ENCODE measurements at regions not wholly inside any gene's neighbourhood (a gene's known extent, or its start where the extent isn't known, plus 50 kb on each side); places are given as distances from the start of the nearest gene placed in this dataset.
A peak's percentile ranks its signal among the peaks of the same experiment; 100 is the strongest.

DNA sequence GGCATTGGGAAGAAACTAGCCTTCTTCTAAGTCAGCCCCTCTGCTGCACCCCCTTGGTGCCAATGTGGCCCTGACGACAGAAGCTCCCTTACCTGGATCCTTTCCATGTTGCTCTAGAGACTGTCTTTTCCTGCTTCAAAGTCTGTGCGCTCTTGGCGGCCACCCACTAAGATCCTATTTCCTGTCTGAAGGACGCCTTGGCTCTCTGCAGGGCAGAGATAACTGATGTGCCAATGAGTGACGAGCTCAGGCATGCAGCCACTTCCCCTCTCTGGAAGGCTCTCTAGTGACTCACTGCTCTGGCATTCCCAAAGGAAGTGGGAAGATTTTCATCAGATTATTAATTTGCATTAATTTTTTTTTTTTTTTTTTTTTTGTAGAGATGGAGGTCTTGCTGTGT lies 273.5 kb downstream of the CDH20 start:
- ATAC-seq (peak; percentile 89 to 98 (median 95)), DNase-seq (peak; percentile 74 to 80)
- Histone ChIP-seq H3K27me3 (no peaks in the 10 kb centered on the region), H3K27ac (peak overlapping the region; percentile 76 to 93 (median 85)), H3K36me3 (no peaks in the 10 kb centered on the region), H3K4me1 (peaks cover 0 to 41% (median 24%) of the 10 kb centered on the region in 9 donors), H3K9me3 (peaks cover 0 to 8% (median 0%) of the 10 kb centered on the region in 11 donors), H3K4me3 (peak overlapping the region in 9 of 10 donors; percentile 29 to 55 (median 51))
- TF ChIP-seq, protein P1, sequence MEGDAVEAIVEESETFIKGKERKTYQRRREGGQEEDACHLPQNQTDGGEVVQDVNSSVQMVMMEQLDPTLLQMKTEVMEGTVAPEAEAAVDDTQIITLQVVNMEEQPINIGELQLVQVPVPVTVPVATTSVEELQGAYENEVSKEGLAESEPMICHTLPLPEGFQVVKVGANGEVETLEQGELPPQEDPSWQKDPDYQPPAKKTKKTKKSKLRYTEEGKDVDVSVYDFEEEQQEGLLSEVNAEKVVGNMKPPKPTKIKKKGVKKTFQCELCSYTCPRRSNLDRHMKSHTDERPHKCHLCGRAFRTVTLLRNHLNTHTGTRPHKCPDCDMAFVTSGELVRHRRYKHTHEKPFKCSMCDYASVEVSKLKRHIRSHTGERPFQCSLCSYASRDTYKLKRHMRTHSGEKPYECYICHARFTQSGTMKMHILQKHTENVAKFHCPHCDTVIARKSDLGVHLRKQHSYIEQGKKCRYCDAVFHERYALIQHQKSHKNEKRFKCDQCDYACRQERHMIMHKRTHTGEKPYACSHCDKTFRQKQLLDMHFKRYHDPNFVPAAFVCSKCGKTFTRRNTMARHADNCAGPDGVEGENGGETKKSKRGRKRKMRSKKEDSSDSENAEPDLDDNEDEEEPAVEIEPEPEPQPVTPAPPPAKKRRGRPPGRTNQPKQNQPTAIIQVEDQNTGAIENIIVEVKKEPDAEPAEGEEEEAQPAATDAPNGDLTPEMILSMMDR (IDR thresholded peaks at IDR 0.05), result no peak
- intact Hi-C loops (cut with DNase I), result no loop called here
- WGBS, 2 donors, result 0 to 1% methylated on average over 5 of the region's 5 CpGs

DNA sequence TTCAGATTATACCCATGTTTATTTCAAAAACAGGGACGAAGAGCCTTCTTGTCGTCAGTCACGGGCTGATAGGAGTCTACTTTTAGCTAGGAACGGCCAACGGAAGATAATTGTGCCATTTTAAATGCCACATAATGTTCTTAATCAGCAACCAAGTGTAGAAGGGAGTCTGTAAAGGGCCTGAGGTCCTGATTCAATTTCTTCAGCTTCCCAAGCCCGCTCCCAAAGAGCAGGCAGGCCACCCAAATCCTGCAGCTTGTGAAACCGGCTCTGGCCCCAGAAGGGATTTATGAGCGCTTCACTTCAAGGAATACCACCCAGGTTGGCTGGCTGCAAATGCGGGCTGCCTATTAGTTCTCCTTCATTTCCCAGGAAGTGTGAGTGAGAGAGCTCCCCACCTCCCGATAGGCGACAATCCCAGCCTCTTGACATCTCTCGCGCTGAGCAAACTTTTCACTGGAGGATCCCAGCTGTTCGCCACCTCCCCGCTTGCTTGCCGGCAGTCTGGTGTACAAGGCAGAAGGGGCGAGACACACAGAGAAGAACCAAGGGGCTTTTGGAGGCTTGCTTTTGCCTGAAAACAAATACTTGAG lies 272.9 kb downstream of the CDH20 start:
- no peaks in the 10 kb centered on the region for H3K27me3 ChIP-seq
- ATAC-seq, result peak; percentile 69 to 82 (median 77)
- peak overlapping the region in 9 of 10 donors; percentile 29 to 55 (median 51) for H3K4me3 ChIP-seq
- 29 to 34% methylated on average over 17 of the region's 17 CpGs for WGBS, 2 donors
- peaks cover 0 to 41% (median 24%) of the 10 kb centered on the region in 9 donors for H3K4me1 ChIP-seq
- intact Hi-C loops (cut with DNase I), result no loop called here
- peak overlapping the region; percentile 76 to 93 (median 85) for H3K27ac ChIP-seq
- peaks cover 0 to 8% (median 0%) of the 10 kb centered on the region in 11 donors for H3K9me3 ChIP-seq
- no peaks in the 10 kb centered on the region for H3K36me3 ChIP-seq
- TF ChIP-seq, protein P1 (IDR thresholded peaks at IDR 0.05), result no peak
- peak; percentile 37 to 46 for DNase-seq

DNA sequence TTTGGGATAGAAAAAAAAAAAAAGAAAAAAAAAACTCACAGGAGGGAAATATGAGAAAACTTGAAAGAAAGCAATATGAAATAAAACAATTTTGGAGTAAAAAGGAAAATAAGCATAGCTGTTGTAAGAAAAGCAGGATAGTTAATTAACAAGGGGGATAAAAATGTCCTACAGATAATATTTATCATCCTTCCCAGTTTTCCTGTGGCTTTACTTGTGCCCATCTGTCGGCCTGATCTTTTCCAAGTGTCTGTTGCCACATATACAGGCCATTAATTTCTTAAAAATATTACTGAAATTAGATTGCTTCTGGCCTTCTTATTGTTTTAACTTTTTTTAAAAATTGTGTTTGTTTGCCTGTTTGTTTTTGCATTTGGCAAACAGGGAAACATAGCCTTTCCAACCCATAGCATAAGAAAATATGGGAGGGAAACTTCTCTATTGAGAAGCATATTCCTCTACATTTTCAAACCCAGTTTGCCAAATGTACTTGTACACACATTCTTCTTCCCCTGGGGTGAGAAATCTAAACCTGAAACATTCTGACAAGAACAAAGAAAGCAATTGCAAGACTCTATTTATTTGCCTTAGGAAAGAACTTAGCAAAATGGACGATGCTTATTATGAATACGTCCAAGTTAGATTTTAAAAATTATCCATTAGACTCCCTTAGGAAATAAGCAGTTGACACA lies 272.3 kb downstream of the CDH20 start:
- 39 to 47% methylated on average over 3 of the region's 3 CpGs for WGBS, 2 donors
- ATAC-seq (no peak), DNase-seq (no peak)
- Histone ChIP-seq H3K4me1 (peaks cover 0 to 41% (median 24%) of the 10 kb centered on the region in 9 donors), H3K4me3 (peak overlapping the region in 9 of 10 donors; percentile 29 to 55 (median 51)), H3K27ac (peak overlapping the region; percentile 76 to 93 (median 85)), H3K9me3 (peaks cover 0 to 8% (median 0%) of the 10 kb centered on the region in 11 donors), H3K36me3 (no peaks in the 10 kb centered on the region), H3K27me3 (no peaks in the 10 kb centered on the region)
- intact Hi-C loops (cut with DNase I), result loop anchor here in 1 of 10 donors (2.0 kb wide), 1 partner anchor 23 kb away; no protein-coding TSS in a partner anchor
- TF ChIP-seq, protein P1 (IDR thresholded peaks at IDR 0.05), result no peak

Data from heart right ventricle (tissue), 16 donors.